ENCODE measurements at regions not wholly inside any gene's neighbourhood (a gene's known extent, or its start where the extent isn't known, plus 50 kb on each side); places are given as distances from the start of the nearest gene placed in this dataset.

DNA sequence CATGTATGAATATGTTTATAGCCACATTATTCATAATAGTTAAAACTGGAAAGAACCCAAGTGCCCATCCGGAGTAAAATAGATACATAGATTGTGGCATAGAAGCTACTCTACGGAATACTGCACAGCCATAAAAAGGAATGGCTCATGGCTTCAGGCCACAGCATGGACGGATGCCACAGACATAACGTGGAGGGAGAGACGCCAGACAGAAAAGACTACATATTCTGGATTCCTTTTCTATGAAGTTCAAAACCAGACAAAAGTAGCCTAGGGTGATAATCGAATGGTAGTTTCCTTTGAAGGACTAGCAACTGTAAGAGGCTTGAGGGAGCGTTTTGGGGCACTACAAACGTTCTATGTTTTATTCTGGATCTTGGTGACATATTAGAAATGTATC is 58.9 kb upstream of the FOXI2 start:
- no peaks in the 10 kb centered on the region for H3K36me3 ChIP-seq
- WGBS, 2 donors, result 69 to 77% methylated on average over 8 of the region's 8 CpGs
- H3K27me3 ChIP-seq, result peaks cover 0 to 3% (median 0%) of the 10 kb centered on the region in 7 donors
- no peak overlapping the region for H3K27ac ChIP-seq
- ATAC-seq, result no peak
- no peaks in the 10 kb centered on the region for H3K9me3 ChIP-seq
- H3K4me3 ChIP-seq, result no peak overlapping the region
- intact Hi-C loops (cut with DNase I), result no loop called here
- TF ChIP-seq, protein P1, sequence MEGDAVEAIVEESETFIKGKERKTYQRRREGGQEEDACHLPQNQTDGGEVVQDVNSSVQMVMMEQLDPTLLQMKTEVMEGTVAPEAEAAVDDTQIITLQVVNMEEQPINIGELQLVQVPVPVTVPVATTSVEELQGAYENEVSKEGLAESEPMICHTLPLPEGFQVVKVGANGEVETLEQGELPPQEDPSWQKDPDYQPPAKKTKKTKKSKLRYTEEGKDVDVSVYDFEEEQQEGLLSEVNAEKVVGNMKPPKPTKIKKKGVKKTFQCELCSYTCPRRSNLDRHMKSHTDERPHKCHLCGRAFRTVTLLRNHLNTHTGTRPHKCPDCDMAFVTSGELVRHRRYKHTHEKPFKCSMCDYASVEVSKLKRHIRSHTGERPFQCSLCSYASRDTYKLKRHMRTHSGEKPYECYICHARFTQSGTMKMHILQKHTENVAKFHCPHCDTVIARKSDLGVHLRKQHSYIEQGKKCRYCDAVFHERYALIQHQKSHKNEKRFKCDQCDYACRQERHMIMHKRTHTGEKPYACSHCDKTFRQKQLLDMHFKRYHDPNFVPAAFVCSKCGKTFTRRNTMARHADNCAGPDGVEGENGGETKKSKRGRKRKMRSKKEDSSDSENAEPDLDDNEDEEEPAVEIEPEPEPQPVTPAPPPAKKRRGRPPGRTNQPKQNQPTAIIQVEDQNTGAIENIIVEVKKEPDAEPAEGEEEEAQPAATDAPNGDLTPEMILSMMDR (IDR thresholded peaks at IDR 0.05), result no peak
- H3K4me1 ChIP-seq, result no peaks in the 10 kb centered on the region
- no peak for DNase-seq

DNA sequence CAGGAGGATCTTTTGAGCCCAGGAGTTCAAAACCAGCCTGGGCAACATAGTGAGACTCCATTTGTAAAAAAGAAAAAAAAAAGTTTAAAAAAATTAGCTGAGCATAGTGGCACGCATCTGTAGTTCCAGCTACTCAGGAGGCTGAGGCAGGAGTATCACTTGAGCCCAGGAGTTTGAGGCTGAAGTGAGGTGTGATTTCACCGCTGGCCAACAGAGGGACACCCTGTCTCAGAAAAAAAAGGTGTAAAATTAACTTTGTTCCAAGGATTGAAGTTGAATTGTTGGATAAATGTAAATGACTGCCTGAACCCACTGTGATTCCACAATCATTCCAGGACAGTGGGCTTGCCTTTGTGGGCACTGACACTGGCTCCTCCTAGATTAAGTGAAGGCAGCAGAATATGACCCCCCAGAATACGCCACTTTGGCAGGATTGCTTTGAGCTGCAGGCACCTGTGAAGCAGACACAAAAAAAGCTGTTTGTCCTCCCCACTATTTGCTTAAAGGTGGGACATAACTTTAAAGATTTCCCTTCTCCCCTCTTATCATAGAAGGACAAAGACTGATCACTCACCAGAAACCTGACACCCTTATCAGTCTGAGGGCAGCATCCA is 57.2 kb upstream of the FOXI2 start:
- ATAC-seq (no peak), DNase-seq (no peak)
- Histone ChIP-seq H3K9me3 (no peaks in the 10 kb centered on the region), H3K27ac (no peak overlapping the region), H3K4me1 (no peaks in the 10 kb centered on the region), H3K4me3 (no peak overlapping the region), H3K27me3 (peaks cover 0 to 6% (median 0%) of the 10 kb centered on the region in 7 donors), H3K36me3 (no peaks in the 10 kb centered on the region)
- intact Hi-C loops (cut with DNase I), result no loop called here
- 76 to 83% methylated on average over 3 of the region's 3 CpGs for WGBS, 2 donors
- TF ChIP-seq, protein P1 (IDR thresholded peaks at IDR 0.05), result peak in 4 of 9 donors; percentile 11 to 25 (median 12)
